ENCODE measurements at regions not wholly inside any gene's neighbourhood (a gene's known extent, or its start where the extent isn't known, plus 50 kb on each side); places are given as distances from the start of the nearest gene placed in this dataset.

GRCh38 chr13:47215736-47216135 lies 318.9 kb upstream of the HTR2A start:
- Histone ChIP-seq H3K4me1 (ENCODE audit: control insufficient read depth, extremely low read depth, insufficient read depth, low read length) (peaks cover 19% of the 10 kb centered on the region), H3K9me1 (ENCODE audit: control insufficient read depth, extremely low read depth, insufficient read depth, low read length) (no peaks in the 10 kb centered on the region), H3K9ac (ENCODE audit: control insufficient read depth, extremely low read depth, insufficient read depth, low read length) (peak overlapping the region; percentile 31), H3K79me2 (ENCODE audit: control insufficient read depth, insufficient read depth, low read length) (no peaks in the 10 kb centered on the region), H3K27ac (ENCODE audit: control insufficient read depth, insufficient read depth, low read length) (peak overlapping the region; percentile 73), H3K36me3 (ENCODE audit: control insufficient read depth in 2 of 2, extremely low read depth in 1 of 2, insufficient read depth in 2 of 2, low read length in 2 of 2) (no peaks in the 10 kb centered on the region), H3K4me2 (ENCODE audit: control insufficient read depth, extremely low read depth, insufficient read depth, low read depth, low read length) (peak overlapping the region; percentile 62), H4K20me1 (ENCODE audit: control insufficient read depth, extremely low read depth, insufficient read depth, low read length) (no peaks in the 10 kb centered on the region), H3K27me3 (ENCODE audit: control insufficient read depth, extremely low read depth, insufficient read depth, low read length) (no peaks in the 10 kb centered on the region), H3K4me3 (ENCODE audit: control insufficient read depth in 2 of 3, extremely low read depth in 1 of 3, insufficient read depth in 2 of 3, low read depth in 1 of 3, low read length in 3 of 3) (peak overlapping the region in 1 of 3 experiments; percentile 39), H3K9me3 (ENCODE audit: control insufficient read depth, low read depth, low read length) (no peaks in the 10 kb centered on the region), H2AFZ (ENCODE audit: control insufficient read depth, low read length) (no peak overlapping the region)
- no peak for TF ChIP-seq EZH2 (IDR thresholded peaks at IDR 0.05; ENCODE audit: low read length)
- TF ChIP-seq, protein P1, sequence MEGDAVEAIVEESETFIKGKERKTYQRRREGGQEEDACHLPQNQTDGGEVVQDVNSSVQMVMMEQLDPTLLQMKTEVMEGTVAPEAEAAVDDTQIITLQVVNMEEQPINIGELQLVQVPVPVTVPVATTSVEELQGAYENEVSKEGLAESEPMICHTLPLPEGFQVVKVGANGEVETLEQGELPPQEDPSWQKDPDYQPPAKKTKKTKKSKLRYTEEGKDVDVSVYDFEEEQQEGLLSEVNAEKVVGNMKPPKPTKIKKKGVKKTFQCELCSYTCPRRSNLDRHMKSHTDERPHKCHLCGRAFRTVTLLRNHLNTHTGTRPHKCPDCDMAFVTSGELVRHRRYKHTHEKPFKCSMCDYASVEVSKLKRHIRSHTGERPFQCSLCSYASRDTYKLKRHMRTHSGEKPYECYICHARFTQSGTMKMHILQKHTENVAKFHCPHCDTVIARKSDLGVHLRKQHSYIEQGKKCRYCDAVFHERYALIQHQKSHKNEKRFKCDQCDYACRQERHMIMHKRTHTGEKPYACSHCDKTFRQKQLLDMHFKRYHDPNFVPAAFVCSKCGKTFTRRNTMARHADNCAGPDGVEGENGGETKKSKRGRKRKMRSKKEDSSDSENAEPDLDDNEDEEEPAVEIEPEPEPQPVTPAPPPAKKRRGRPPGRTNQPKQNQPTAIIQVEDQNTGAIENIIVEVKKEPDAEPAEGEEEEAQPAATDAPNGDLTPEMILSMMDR (optimal IDR thresholded peaks at IDR 0.05 in 1 of 3, IDR thresholded peaks at IDR 0.05 in 1 of 3, conservative IDR thresholded peaks at IDR 0.05 in 1 of 3; ENCODE audit: extremely low read depth in 1 of 3, insufficient read depth in 2 of 3, low read length in 3 of 3): no peak
- FAIRE-seq (peak; percentile 71), DNase-seq (ENCODE audit: low read depth, low spot score) (peak; percentile 83)
- dilution Hi-C loops (cut with MboI; ENCODE audit: extremely low pct_ligation_motif_present, low sequenced_read_pairs): no loop called here

DNA sequence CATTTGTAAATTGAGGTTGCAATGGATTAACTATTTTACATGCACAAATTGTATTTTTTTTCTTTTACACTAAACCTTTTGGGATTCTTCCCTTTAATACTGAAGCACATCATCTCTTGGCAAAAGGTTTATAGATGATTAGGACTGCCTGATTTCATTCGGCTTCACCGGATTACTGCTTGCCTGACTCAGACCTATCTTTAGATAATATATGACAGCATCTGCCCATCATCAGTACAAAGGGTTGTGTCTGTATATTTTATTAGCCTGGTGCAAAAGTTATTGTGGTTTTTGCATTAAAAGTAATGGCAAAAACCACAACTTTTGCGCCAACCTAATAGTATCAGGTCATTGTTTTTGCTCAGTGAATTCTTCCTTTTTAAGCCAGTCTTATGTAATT lies 316.2 kb upstream of the HTR2A start:
- Histone ChIP-seq H3K9me1 (ENCODE audit: control insufficient read depth, extremely low read depth, insufficient read depth, low read length) (no peaks in the 10 kb centered on the region), H3K9ac (ENCODE audit: control insufficient read depth, extremely low read depth, insufficient read depth, low read length) (no peak overlapping the region), H3K79me2 (ENCODE audit: control insufficient read depth, insufficient read depth, low read length) (no peaks in the 10 kb centered on the region), H4K20me1 (ENCODE audit: control insufficient read depth, extremely low read depth, insufficient read depth, low read length) (no peaks in the 10 kb centered on the region), H3K4me3 (ENCODE audit: control insufficient read depth in 2 of 3, extremely low read depth in 1 of 3, insufficient read depth in 2 of 3, low read depth in 1 of 3, low read length in 3 of 3) (no peak overlapping the region), H3K36me3 (ENCODE audit: control insufficient read depth in 2 of 2, extremely low read depth in 1 of 2, insufficient read depth in 2 of 2, low read length in 2 of 2) (no peaks in the 10 kb centered on the region), H3K4me2 (ENCODE audit: control insufficient read depth, extremely low read depth, insufficient read depth, low read depth, low read length) (no peak overlapping the region), H3K27me3 (ENCODE audit: control insufficient read depth, extremely low read depth, insufficient read depth, low read length) (no peaks in the 10 kb centered on the region), H3K27ac (ENCODE audit: control insufficient read depth, insufficient read depth, low read length) (no peak overlapping the region), H3K4me1 (ENCODE audit: control insufficient read depth, extremely low read depth, insufficient read depth, low read length) (peaks cover 19% of the 10 kb centered on the region), H3K9me3 (ENCODE audit: control insufficient read depth, low read depth, low read length) (no peaks in the 10 kb centered on the region), H2AFZ (ENCODE audit: control insufficient read depth, low read length) (no peak overlapping the region)
- TF ChIP-seq, protein P1 (optimal IDR thresholded peaks at IDR 0.05 in 1 of 3, IDR thresholded peaks at IDR 0.05 in 1 of 3, conservative IDR thresholded peaks at IDR 0.05 in 1 of 3; ENCODE audit: extremely low read depth in 1 of 3, insufficient read depth in 2 of 3, low read length in 3 of 3): no peak
- TF ChIP-seq EZH2 (IDR thresholded peaks at IDR 0.05; ENCODE audit: low read length): no peak
- dilution Hi-C loops (cut with MboI; ENCODE audit: extremely low pct_ligation_motif_present, low sequenced_read_pairs): no loop called here
- DNase-seq (ENCODE audit: low read depth, low spot score): no peak
- FAIRE-seq: no peak
